Thoracic aorta (tissue), 2 donors: ENCODE measurements at regions not wholly inside any gene's neighbourhood (a gene's known extent, or its start where the extent isn't known, plus 50 kb on each side); places are given as distances from the start of the nearest gene placed in this dataset.

ENCODE experiments used
- ATAC-seq: fragments of 150-250 bp; one replicate; pipeline ENCODE4 v1.8.0; 2017; ENCODE audit warnings: low read depth; ENCODE audit not compliant: insufficient number of reproducible peaks, low FRiP score
- DNase-seq: peaks from one replicate; pipeline ENCODE4 v3.0.0-alpha.2; 2020; ENCODE audit warnings: low spot score
- H3K27ac ChIP-seq, 2 donors: fragments of 200-600 bp; sonication (generic); 1 replicate in 1 of 2; 2 replicates in 1 of 2; pipeline ENCODE4 v1.5.1; 2016; ENCODE audit warnings: mild to moderate bottlenecking in 2 of 2, moderate library complexity in 2 of 2
- H3K27me3 ChIP-seq: fragments of 200-600 bp; sonication (generic); replicated peaks from 2 replicates; pipeline ENCODE4 v1.6.0; 2016; ENCODE audit warnings: mild to moderate bottlenecking; ENCODE audit not compliant: insufficient read depth
- H3K36me3 ChIP-seq: fragments of 200-600 bp; sonication (generic); one replicate; pipeline ENCODE4 v1.5.1; 2016
- H3K4me1 ChIP-seq, 2 donors: fragments of 200-600 bp; sonication (generic); 1 replicate in 1 of 2; 2 replicates in 1 of 2; pipeline versions ENCODE4 v1.5.1 to v1.6.0; 2016; ENCODE audit warnings: low read depth in 2 of 2, mild to moderate bottlenecking in 1 of 2; ENCODE audit not compliant: control insufficient read depth in 1 of 2
- H3K4me3 ChIP-seq: fragments of 200-600 bp; sonication (generic); 2 replicates; pipeline ENCODE4 v1.5.1; 2016; ENCODE audit warnings: mild to moderate bottlenecking
- H3K9me3 ChIP-seq: fragments of 200-600 bp; sonication (generic); 2 replicates; pipeline ENCODE4 v1.5.1; 2016
- CTCF ChIP-seq: fragments of 200-600 bp; sonication (generic); IDR thresholded peaks from one replicate; pipeline ENCODE4 v1.5.1; 2019; ENCODE audit warnings: antibody characterized with exemption

DNA sequence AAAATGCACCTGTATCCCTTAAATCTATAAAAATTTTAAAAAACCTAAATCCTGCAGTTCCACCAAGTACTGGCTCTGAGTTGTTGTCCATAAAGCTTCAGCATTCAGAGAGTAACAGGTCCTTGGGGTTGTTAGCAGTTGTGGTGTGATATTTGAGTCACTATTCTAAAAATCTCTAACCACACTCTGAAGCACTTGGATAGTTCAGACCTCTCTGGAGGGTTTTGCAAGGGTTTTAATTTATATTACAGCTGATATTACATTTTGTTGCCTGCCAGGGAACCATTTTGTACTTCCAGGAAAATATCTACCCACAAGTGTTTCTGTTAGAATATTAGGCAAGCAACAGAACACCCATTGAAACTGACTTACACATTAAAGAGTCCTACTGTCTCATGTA lies 255.6 kb downstream of the TBL1XR1 start:
- TF ChIP-seq CTCF: no peak
- Histone ChIP-seq H3K4me3 (no peak overlapping the region), H3K36me3 (no peaks in the 10 kb centered on the region), H3K4me1 (peaks cover 0 to 5% of the 10 kb centered on the region in 2 donors), H3K9me3 (no peaks in the 10 kb centered on the region), H3K27me3 (no peaks in the 10 kb centered on the region), H3K27ac (no peak overlapping the region)
- DNase-seq (no peak), ATAC-seq (no peak)

- no peak for DNase-seq
- ATAC-seq: no peak
- H3K9me3 ChIP-seq: no peaks in the 10 kb centered on the region
- no peaks in the 10 kb centered on the region for H3K36me3 ChIP-seq
- H3K4me3 ChIP-seq: peak overlapping the region; percentile 5
- H3K27ac ChIP-seq: no peak overlapping the region
- peak; percentile 71 for TF ChIP-seq CTCF
- H3K27me3 ChIP-seq: no peaks in the 10 kb centered on the region
- peaks cover 0 to 5% of the 10 kb centered on the region in 2 donors for H3K4me1 ChIP-seq
These were observed 258.1 kb downstream of the TBL1XR1 start for GRCh38 chr3:176939022-176939817.

DNA sequence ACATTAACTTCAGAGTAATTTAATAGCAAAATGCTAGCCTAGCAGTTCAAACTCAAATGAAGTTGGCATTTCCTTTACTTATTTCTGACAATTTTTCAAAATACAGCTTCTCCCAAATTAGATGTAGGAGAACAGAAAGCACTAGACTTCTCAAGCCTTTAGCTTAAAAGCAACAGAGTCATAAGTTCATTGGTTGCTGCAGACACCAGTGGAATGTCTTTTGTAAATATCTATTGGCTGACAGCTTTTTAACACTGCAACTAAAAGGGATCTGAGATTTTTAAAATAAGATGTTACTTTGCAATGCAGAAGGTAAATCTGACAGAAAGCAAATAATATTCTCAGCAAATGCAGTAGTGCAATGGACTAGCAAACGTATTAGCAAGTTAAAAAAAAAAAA lies 259.3 kb downstream of the TBL1XR1 start:
- DNase-seq: no peak
- Histone ChIP-seq H3K4me1 (peaks cover 0 to 8% of the 10 kb centered on the region in 2 donors), H3K4me3 (no peak overlapping the region), H3K36me3 (no peaks in the 10 kb centered on the region), H3K9me3 (no peaks in the 10 kb centered on the region), H3K27me3 (no peaks in the 10 kb centered on the region), H3K27ac (no peak overlapping the region)
- TF ChIP-seq CTCF: no peak
- ATAC-seq: no peak

DNA sequence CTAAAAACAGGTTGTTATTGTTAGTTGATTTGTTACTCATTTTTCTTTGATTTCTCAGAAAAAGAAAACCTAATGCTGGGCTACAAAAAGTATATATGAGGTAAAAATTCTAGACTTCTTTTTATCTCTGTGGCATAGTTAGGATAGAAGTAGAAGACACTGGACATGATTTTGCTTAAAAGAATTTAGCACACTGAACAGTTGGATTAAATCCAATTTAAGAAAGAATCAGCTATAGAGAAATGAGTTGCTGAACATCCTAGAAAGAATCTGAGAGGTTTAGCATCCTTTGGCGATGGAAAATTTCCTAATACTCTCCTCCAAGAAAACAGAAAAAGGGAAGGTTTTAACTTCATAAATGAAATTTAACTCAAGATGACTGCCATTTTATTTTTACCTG lies 259.7 kb downstream of the TBL1XR1 start:
- peaks cover 3 to 13% of the 10 kb centered on the region in 2 donors for H3K4me1 ChIP-seq
- ATAC-seq (no peak), DNase-seq (no peak)
- TF ChIP-seq CTCF: no peak
- H3K27me3 ChIP-seq: no peaks in the 10 kb centered on the region
- no peak overlapping the region for H3K4me3 ChIP-seq
- H3K9me3 ChIP-seq: no peaks in the 10 kb centered on the region
- H3K36me3 ChIP-seq: no peaks in the 10 kb centered on the region
- H3K27ac ChIP-seq: no peak overlapping the region

- H3K27me3 ChIP-seq: no peaks in the 10 kb centered on the region
- no peak overlapping the region for H3K4me3 ChIP-seq
- H3K9me3 ChIP-seq: no peaks in the 10 kb centered on the region
- no peaks in the 10 kb centered on the region for H3K36me3 ChIP-seq
- no peak for ATAC-seq
- no peak for DNase-seq
- peaks cover 7 to 23% of the 10 kb centered on the region in 2 donors for H3K4me1 ChIP-seq
- no peak overlapping the region for H3K27ac ChIP-seq
- no peak for TF ChIP-seq CTCF
These were observed 261.9 kb downstream of the TBL1XR1 start for GRCh38 chr3:176935194-176935888.
